ENCODE measurements at regions not wholly inside any gene's neighbourhood (a gene's known extent, or its start where the extent isn't known, plus 50 kb on each side); places are given as distances from the start of the nearest gene placed in this dataset.

GRCh38 chr3:166187237-166187636, 350.0 kb upstream of the BCHE start:
- DNase-seq, result no peak

GRCh38 chr3:166186003-166186402, 348.8 kb upstream of the BCHE start:
- DNase-seq, result no peak

- no peak for DNase-seq
Measured at GRCh38 chr3:166177130-166177529, 339.9 kb upstream of the BCHE start.

- DNase-seq, result no peak
Measured at GRCh38 chr3:166171695-166172094, 334.5 kb upstream of the BCHE start.

- no peak for DNase-seq
Measured at GRCh38 chr3:166169681-166170080, 332.5 kb upstream of the BCHE start.

GRCh38 chr3:166127969-166128368, 290.7 kb upstream of the BCHE start:
- DNase-seq, result no peak

GRCh38 chr3:166125179-166125578, 288.0 kb upstream of the BCHE start:
- DNase-seq, result no peak

GRCh38 chr3:166123576-166123975, 286.4 kb upstream of the BCHE start:
- no peak for DNase-seq

GRCh38 chr3:166123088-166123487, 285.9 kb upstream of the BCHE start:
- no peak for DNase-seq

GRCh38 chr3:166118049-166118448, 280.8 kb upstream of the BCHE start:
- DNase-seq, result no peak

- DNase-seq, result no peak
Measured at GRCh38 chr3:166114448-166114847, 277.2 kb upstream of the BCHE start.

GRCh38 chr3:166111562-166111961, 274.3 kb upstream of the BCHE start:
- no peak for DNase-seq

GRCh38 chr3:166110102-166110501, 272.9 kb upstream of the BCHE start:
- no peak for DNase-seq

- DNase-seq, result no peak
Measured at GRCh38 chr3:166104938-166105337, 267.7 kb upstream of the BCHE start.

- no peak for DNase-seq
Measured at GRCh38 chr3:166100730-166101129, 263.5 kb upstream of the BCHE start.

GRCh38 chr3:166089575-166089974, 252.4 kb upstream of the BCHE start:
- no peak for DNase-seq

- DNase-seq, result no peak
Measured at GRCh38 chr3:166085164-166085856, 248.1 kb upstream of the BCHE start.

GRCh38 chr3:166080096-166080495, 242.9 kb upstream of the BCHE start:
- no peak for DNase-seq

- DNase-seq, result no peak
Measured at GRCh38 chr3:166071831-166072230, 234.6 kb upstream of the BCHE start.

GRCh38 chr3:166064476-166064875, 227.3 kb upstream of the BCHE start:
- DNase-seq, result no peak

GRCh38 chr3:166060789-166061479, 223.7 kb upstream of the BCHE start:
- DNase-seq, result no peak

- DNase-seq, result no peak
Measured at GRCh38 chr3:166052440-166052839, 215.2 kb upstream of the BCHE start.

- no peak for DNase-seq
Measured at GRCh38 chr3:166029507-166029906, 192.3 kb upstream of the BCHE start.

GRCh38 chr3:166013073-166013679, 176.0 kb upstream of the BCHE start:
- peak; percentile 28 to 35 (median 32) for DNase-seq

Data from suppressor macrophage treated with lipopolysaccharide for 1 hour (primary cell).